GM06990 (cell line): ENCODE measurements at regions not wholly inside any gene's neighbourhood (a gene's known extent, or its start where the extent isn't known, plus 50 kb on each side); places are given as distances from the start of the nearest gene placed in this dataset.
"Not testable (repeated sequence)": the region's sequence is repeated elsewhere in the genome, so short reads cannot be mapped to it uniquely, and the experiment has no call there.

Experiments used
- DNase-seq: peaks from one replicate; pipeline ENCODE4 v3.0.0-alpha.2; 2011; ENCODE audit not compliant: insufficient read length; ENCODE audit errors: extremely low read depth
- H3K27me3 ChIP-seq: replicated peaks from 2 replicates; pipeline ENCODE4 v1.6.0; 2011; ENCODE audit warnings: low read length; ENCODE audit not compliant: control insufficient read depth, insufficient read depth
- H3K36me3 ChIP-seq: 2 replicates; pipeline ENCODE4 v1.5.1; 2011; ENCODE audit warnings: low read length; ENCODE audit not compliant: control insufficient read depth, insufficient read depth
- H3K4me3 ChIP-seq: replicated peaks from 2 replicates; pipeline ENCODE4 v1.5.1; 2011; ENCODE audit warnings: low read depth, mild to moderate bottlenecking, control low read depth, low read length
- CTCF ChIP-seq: IDR thresholded peaks from 2 replicates; pipeline ENCODE4 v1.5.1; 2011; ENCODE audit warnings: low read length, control low read depth, mild to moderate bottlenecking, inconsistent platforms; ENCODE audit not compliant: insufficient read depth, poor library complexity, severe bottlenecking

DNA sequence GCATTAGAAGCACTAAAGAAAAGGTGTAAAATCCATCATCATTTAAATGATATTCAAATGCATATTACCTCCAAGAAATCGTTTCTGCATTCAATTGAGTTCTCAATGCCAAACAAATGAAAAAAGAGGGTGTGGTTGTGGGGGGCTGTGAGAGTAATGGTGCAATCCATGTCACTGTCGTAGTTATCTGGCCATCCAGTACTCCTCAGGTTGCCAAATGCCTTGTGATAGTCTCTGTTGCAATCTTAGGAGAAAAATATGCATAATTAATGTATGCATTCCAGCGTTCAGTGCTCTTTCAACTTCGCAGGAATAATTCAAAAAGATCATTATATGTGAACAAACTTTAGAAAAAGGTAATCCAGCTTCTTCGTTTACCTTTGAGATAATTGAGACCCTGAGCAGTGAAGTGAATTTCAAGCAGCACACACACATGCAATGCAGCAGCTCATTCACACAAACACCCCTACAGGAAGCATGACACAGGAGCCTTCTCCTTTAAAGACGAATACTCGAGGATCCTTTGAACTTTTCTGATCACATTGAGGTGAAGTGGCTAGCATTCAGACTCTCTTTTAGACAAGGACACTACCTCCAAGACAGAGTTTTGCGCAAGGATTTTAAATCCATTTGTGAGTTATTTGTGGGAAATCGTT, 73.4 kb downstream of the OR13A1 start:
- Histone ChIP-seq H3K4me3 (no peak overlapping the region), H3K27me3 (no peaks in the 10 kb centered on the region), H3K36me3 (no peaks in the 10 kb centered on the region)
- DNase-seq = no peak
- no peak for TF ChIP-seq CTCF

DNA sequence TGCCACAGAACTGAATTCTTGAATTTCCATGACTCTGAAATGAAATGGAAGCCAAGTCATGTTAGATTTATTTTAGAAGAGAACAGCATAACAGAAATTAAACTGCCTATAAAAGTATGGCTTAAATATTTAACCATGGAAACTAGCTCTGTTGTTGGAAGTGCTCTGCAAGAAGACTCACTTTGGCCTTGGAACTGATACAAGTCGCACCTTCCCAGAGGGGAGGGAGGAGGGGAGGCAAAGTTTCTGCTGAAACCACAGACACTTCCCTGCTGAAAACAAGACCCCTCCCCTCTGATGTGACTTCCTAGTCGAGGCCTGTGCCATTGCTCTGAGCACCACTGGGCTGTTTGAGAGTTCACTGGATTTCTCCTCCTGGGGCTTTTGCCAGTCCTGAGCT, 72.1 kb downstream of the OR13A1 start:
- Histone ChIP-seq H3K4me3 (no peak overlapping the region), H3K36me3 (no peaks in the 10 kb centered on the region), H3K27me3 (no peaks in the 10 kb centered on the region)
- DNase-seq = no peak
- no peak for TF ChIP-seq CTCF

GRCh38 chr10:45246522-45246921, 68.9 kb downstream of the OR13A1 start:
- TF ChIP-seq CTCF = no peak
- no peak for DNase-seq
- Histone ChIP-seq H3K27me3 (no peaks in the 10 kb centered on the region), H3K36me3 (no peaks in the 10 kb centered on the region), H3K4me3 (no peak overlapping the region)

DNA sequence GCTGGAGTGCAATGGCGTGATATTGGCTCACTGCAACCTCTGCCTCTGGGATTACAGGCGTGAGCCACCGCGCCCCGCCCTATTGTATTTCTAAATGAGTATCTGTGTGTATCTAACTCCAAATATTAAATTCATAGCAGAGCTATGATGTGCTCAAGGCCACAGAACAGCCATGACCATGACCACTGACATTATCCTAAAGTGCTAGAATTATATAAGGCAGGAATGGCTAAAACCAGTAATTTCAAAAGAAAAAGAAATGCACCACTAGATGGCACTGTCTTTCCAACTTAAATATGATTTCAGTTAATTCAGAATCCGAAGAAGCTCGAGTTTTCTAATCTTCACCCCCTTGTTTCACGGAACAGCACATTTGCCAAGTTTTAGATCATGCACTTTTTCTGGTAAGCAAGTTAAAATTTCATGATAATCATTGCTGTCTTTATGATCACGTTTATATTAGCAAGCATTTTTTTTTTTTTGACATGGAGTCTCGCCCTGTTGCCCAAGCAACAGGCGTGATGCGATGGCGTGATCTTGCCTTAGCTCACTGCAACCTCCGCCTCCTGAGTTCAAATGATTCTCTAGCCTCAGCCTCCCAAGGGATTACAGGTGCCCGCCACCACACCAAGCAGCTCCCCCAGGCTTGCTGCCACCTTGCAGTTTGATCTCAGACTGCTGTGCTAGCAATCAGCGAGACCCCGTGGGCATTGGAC, 65.3 kb downstream of the OR13A1 start:
- peak; percentile 59 for DNase-seq
- TF ChIP-seq CTCF = peak; percentile 35

GRCh38 chr10:45250694-45251075, 64.7 kb downstream of the OR13A1 start:
- not testable (repeated sequence) for H3K27me3 ChIP-seq, H3K36me3 ChIP-seq
- H3K4me3 ChIP-seq = peak overlapping the region; percentile 45
- DNase-seq = peak; percentile 6

More for the DNA sequence above, 65.3 kb downstream of the OR13A1 start:
- Histone ChIP-seq H3K4me3 (peak overlapping the region; percentile 45), H3K27me3 (no peaks in the 10 kb centered on the region), H3K36me3 (no peaks in the 10 kb centered on the region)
